ENCODE measurements at regions not wholly inside any gene's neighbourhood (a gene's known extent, or its start where the extent isn't known, plus 50 kb on each side); places are given as distances from the start of the nearest gene placed in this dataset.

DNA sequence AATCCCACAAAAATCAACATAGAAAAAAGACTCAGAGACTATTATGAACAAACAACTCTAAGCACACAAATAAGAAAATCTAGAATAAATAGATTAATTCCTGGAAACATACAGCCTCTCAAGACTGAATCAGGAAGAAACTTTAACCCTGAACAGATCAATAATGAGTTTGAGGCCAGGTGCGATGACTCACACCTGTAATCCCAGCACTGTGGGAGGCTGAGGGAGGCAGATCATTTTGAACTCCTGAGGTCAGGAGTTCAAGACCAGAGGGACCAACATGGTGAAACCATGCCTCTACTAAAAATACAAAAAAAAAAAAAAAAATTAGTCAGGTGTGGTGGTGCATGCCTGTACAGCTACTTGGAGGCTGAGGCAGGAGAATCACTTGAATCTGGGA, 499.5 kb upstream of the LUZP2 start:
- no peak for DNase-seq
- TF ChIP-seq, protein P1, sequence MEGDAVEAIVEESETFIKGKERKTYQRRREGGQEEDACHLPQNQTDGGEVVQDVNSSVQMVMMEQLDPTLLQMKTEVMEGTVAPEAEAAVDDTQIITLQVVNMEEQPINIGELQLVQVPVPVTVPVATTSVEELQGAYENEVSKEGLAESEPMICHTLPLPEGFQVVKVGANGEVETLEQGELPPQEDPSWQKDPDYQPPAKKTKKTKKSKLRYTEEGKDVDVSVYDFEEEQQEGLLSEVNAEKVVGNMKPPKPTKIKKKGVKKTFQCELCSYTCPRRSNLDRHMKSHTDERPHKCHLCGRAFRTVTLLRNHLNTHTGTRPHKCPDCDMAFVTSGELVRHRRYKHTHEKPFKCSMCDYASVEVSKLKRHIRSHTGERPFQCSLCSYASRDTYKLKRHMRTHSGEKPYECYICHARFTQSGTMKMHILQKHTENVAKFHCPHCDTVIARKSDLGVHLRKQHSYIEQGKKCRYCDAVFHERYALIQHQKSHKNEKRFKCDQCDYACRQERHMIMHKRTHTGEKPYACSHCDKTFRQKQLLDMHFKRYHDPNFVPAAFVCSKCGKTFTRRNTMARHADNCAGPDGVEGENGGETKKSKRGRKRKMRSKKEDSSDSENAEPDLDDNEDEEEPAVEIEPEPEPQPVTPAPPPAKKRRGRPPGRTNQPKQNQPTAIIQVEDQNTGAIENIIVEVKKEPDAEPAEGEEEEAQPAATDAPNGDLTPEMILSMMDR (IDR thresholded peaks at IDR 0.05), result no peak
- no peak for TF ChIP-seq POLR2A (IDR thresholded peaks at IDR 0.05)
- Histone ChIP-seq H3K27ac (no peak overlapping the region), H3K4me1 (no peaks in the 10 kb centered on the region), H3K36me3 (no peaks in the 10 kb centered on the region), H3K9me3 (no peaks in the 10 kb centered on the region), H3K4me3 (no peak overlapping the region), H3K27me3 (no peaks in the 10 kb centered on the region)
- 63 to 86% methylated on average over 1 of the region's 1 CpG for WGBS, 2 donors
- intact Hi-C loops (cut with DNase I), result no loop called here

DNA sequence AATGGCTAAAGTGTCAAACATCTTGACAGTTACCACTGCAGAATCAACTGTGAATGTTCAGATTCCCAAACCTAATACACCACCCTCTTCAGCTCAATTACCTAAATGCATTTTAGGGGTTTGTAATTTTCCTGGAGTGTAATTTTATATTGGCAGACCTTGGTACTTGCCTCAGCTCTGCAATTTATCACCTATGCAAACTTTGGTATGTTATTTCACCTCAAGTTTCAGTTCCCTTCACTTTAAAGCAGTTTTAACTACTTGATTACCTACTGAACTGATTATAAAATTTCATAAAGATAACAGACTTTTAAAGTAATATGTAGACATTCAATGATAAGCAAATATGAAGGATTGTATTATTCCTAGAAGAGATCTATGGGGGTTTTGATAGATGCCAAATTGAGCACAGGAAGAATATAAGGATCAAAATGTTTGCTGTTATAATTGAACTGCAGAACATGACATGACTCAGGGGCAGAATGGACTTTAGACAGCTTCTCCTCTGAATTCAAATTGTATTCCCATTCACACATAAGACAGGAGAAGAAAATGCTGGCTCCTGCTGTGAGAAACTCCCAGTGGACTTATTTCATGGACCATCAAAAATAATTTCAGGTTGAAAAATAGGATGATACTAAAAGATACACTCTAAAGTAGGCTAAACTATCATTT, 491.5 kb upstream of the LUZP2 start:
- intact Hi-C loops (cut with DNase I), result no loop called here

DNA sequence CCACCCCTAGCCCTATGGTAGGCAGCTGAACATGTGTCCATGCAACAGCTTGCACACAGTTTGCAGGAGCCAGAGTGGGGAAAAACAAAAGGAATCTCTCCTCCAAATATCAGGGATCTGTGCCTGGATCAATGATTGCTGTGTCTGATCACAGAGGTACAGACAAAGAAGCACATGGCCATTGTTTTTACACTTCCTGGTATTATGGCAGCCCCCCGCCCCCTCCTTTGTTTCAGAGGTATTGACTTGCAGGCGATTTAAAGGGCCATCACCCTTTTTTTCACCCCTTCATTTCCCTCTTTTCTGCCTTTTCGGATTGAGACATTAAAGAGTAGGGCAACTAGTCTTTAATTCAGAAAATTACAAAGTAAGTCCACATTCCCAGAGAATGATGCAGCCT, 453.0 kb upstream of the LUZP2 start:
- H3K27me3 ChIP-seq, result no peaks in the 10 kb centered on the region
- intact Hi-C loops (cut with DNase I), result no loop called here
- H3K27ac ChIP-seq, result no peak overlapping the region
- no peak for DNase-seq
- peaks cover 0 to 5% (median 0%) of the 10 kb centered on the region in 3 donors for H3K9me3 ChIP-seq
- H3K4me3 ChIP-seq, result no peak overlapping the region
- no peaks in the 10 kb centered on the region for H3K36me3 ChIP-seq
- WGBS, 2 donors, result 57 to 76% methylated on average over 2 to 3 of the region's 3 CpGs
- TF ChIP-seq POLR2A (IDR thresholded peaks at IDR 0.05), result no peak
- TF ChIP-seq, protein P1 (IDR thresholded peaks at IDR 0.05), result no peak
- no peaks in the 10 kb centered on the region for H3K4me1 ChIP-seq

More for the DNA sequence above, 491.5 kb upstream of the LUZP2 start:
- no peaks in the 10 kb centered on the region for H3K36me3 ChIP-seq
- no peaks in the 10 kb centered on the region for H3K4me1 ChIP-seq
- H3K27me3 ChIP-seq, result no peaks in the 10 kb centered on the region
- TF ChIP-seq, protein P1 (IDR thresholded peaks at IDR 0.05), result no peak
- TF ChIP-seq POLR2A (IDR thresholded peaks at IDR 0.05), result no peak
- no peak for DNase-seq
- no peak overlapping the region for H3K4me3 ChIP-seq
- H3K27ac ChIP-seq, result no peak overlapping the region
- H3K9me3 ChIP-seq, result peaks cover 0 to 5% (median 0%) of the 10 kb centered on the region in 3 donors

- intact Hi-C loops (cut with DNase I), result no loop called here
- no peaks in the 10 kb centered on the region for H3K27me3 ChIP-seq
- 54 to 59% methylated on average over 1 of the region's 1 CpG for WGBS, 2 donors
- no peak overlapping the region for H3K4me3 ChIP-seq
- DNase-seq, result no peak
- no peak for TF ChIP-seq POLR2A (IDR thresholded peaks at IDR 0.05)
- peaks cover 0 to 5% (median 0%) of the 10 kb centered on the region in 3 donors for H3K9me3 ChIP-seq
- H3K27ac ChIP-seq, result no peak overlapping the region
- H3K36me3 ChIP-seq, result no peaks in the 10 kb centered on the region
- no peaks in the 10 kb centered on the region for H3K4me1 ChIP-seq
Observed at GRCh38 chr11:24046731-24047130, 450.1 kb upstream of the LUZP2 start.

GRCh38 chr11:24056051-24056450, 440.8 kb upstream of the LUZP2 start:
- no peak overlapping the region for H3K27ac ChIP-seq
- no peak overlapping the region for H3K4me3 ChIP-seq
- no peaks in the 10 kb centered on the region for H3K36me3 ChIP-seq
- H3K27me3 ChIP-seq, result no peaks in the 10 kb centered on the region
- no peak for TF ChIP-seq POLR2A (IDR thresholded peaks at IDR 0.05)
- TF ChIP-seq, protein P1 (IDR thresholded peaks at IDR 0.05), result no peak
- H3K9me3 ChIP-seq, result no peaks in the 10 kb centered on the region
- intact Hi-C loops (cut with DNase I), result no loop called here
- no peaks in the 10 kb centered on the region for H3K4me1 ChIP-seq
- DNase-seq, result no peak

DNA sequence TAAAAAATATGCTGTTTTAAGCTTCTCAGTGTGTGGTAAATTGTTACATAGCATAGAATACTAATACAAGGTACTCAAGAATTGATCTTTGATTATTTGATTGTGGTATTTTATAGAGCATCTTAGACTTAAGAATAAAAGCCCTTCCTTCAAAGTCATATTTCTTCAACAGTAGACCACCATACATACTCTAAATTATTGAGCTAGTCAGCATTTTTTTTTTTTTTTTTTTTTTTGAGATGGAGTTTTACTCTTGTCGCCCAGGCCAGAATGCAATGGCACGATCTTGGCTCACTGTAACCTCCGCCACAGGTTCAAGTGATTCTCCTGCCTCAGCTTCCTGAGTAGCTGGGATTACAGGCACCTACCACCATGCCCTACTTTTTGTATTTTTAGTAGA, 436.7 kb upstream of the LUZP2 start:
- Histone ChIP-seq H3K27me3 (no peaks in the 10 kb centered on the region), H3K27ac (no peak overlapping the region), H3K36me3 (no peaks in the 10 kb centered on the region), H3K4me3 (no peak overlapping the region), H3K4me1 (no peaks in the 10 kb centered on the region), H3K9me3 (no peaks in the 10 kb centered on the region)
- TF ChIP-seq POLR2A (IDR thresholded peaks at IDR 0.05), result no peak
- TF ChIP-seq, protein P1 (IDR thresholded peaks at IDR 0.05), result no peak
- intact Hi-C loops (cut with DNase I), result no loop called here
- no peak for DNase-seq
- WGBS, 2 donors, result 65 to 100% methylated on average over 3 of the region's 3 CpGs

Measured in esophagus squamous epithelium (tissue), 5 donors.